BJ (cell line): ENCODE measurements at regions not wholly inside any gene's neighbourhood (a gene's known extent, or its start where the extent isn't known, plus 50 kb on each side); places are given as distances from the start of the nearest gene placed in this dataset.

Source experiments
- CTCF ChIA-PET: fragments of 350-600 bp; formaldehyde crosslinking; extraction: SDS; loops from one replicate; lab custom pipeline; 2021; ENCODE audit warnings: antibody characterized with exemption, inconsistent platforms; lab: Yijun Ruan, JAX
- POLR2A ChIA-PET: fragments of 300-600 bp; sonication (Branson Sonifier 250); formaldehyde crosslinking; extraction: SDS; loops from one replicate; lab custom pipeline; 2021; ENCODE audit warnings: antibody characterized with exemption; lab: Charles Lee
- DNase-seq: peaks from one replicate; pipeline ENCODE4 v3.0.0-alpha.2; 2011; ENCODE audit warnings: low read depth
- H3K27me3 ChIP-seq: 2 replicates; pipeline ENCODE4 v1.6.0; 2011; ENCODE audit warnings: low read length; ENCODE audit not compliant: control insufficient read depth, insufficient read depth
- H3K36me3 ChIP-seq: 2 replicates; pipeline ENCODE4 v1.5.1; 2011; ENCODE audit warnings: low read length; ENCODE audit not compliant: control insufficient read depth, insufficient read depth
- H3K4me3 ChIP-seq: 2 replicates; pipeline ENCODE4 v1.5.1; 2011; ENCODE audit warnings: low read depth, mild to moderate bottlenecking, control low read depth, low read length
- CTCF ChIP-seq: IDR thresholded peaks from 2 replicates; pipeline ENCODE4 v1.5.1; 2011; ENCODE audit warnings: low read depth, mild to moderate bottlenecking, control low read depth, inconsistent platforms, low read length, moderate library complexity; ENCODE audit not compliant: insufficient read depth

GRCh38 chr5:155753943-155754581 is 572.9 kb upstream of the SGCD start:
- TF ChIP-seq CTCF, result no peak
- no peaks in the 10 kb centered on the region for H3K36me3 ChIP-seq
- DNase-seq, result no peak
- POLR2A ChIA-PET, result no interaction called here
- H3K27me3 ChIP-seq, result no peaks in the 10 kb centered on the region
- CTCF ChIA-PET, result no interaction called here
- H3K4me3 ChIP-seq, result no peak overlapping the region

GRCh38 chr5:155759252-155759651 is 567.7 kb upstream of the SGCD start:
- H3K36me3 ChIP-seq, result no peaks in the 10 kb centered on the region
- no peak for DNase-seq
- no peak for TF ChIP-seq CTCF
- ChIA-PET POLR2A (no interaction called here), CTCF (interaction anchor here (1.1 to 1.3 kb wide), 2 partner anchors 12 to 36 kb away, joined by 3 read pairs; no protein-coding TSS in a partner anchor)
- H3K4me3 ChIP-seq, result no peak overlapping the region
- H3K27me3 ChIP-seq, result no peaks in the 10 kb centered on the region

GRCh38 chr5:155759984-155760383 is 567.0 kb upstream of the SGCD start:
- CTCF ChIA-PET, result no interaction called here
- TF ChIP-seq CTCF, result no peak
- POLR2A ChIA-PET, result no interaction called here
- Histone ChIP-seq H3K27me3 (no peaks in the 10 kb centered on the region), H3K36me3 (no peaks in the 10 kb centered on the region), H3K4me3 (no peak overlapping the region)
- DNase-seq, result no peak

- Histone ChIP-seq H3K4me3 (no peak overlapping the region), H3K36me3 (no peaks in the 10 kb centered on the region), H3K27me3 (no peaks in the 10 kb centered on the region)
- ChIA-PET POLR2A (no interaction called here), CTCF (no interaction called here)
- no peak for TF ChIP-seq CTCF
- DNase-seq, result no peak
Measured at GRCh38 chr5:155761502-155761901, 565.5 kb upstream of the SGCD start.

GRCh38 chr5:155765715-155766114 is 561.2 kb upstream of the SGCD start:
- ChIA-PET CTCF (no interaction called here), POLR2A (no interaction called here)
- DNase-seq, result no peak
- Histone ChIP-seq H3K27me3 (no peaks in the 10 kb centered on the region), H3K4me3 (no peak overlapping the region), H3K36me3 (no peaks in the 10 kb centered on the region)
- no peak for TF ChIP-seq CTCF
